ENCODE measurements at regions not wholly inside any gene's neighbourhood (a gene's known extent, or its start where the extent isn't known, plus 50 kb on each side); places are given as distances from the start of the nearest gene placed in this dataset.

DNA sequence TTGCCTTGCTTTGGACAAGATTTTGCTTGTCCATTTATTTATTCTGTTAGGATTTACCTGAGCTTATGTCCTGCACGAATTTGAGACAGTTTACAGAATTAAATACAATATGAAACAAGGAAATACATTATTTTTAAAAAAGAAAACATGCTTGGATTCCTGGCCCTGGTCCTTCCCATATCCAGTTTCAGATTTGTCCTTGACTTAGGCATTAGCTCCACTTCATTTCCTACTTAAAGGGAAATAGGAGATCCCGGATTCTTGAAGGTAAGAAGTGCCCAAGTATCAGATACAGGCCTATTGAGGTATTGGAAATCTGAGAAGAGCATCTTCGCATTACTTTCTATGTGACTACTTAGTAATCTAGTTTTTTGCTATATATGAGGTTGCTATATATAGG is 672.0 kb downstream of the SI start:
- no peaks in the 10 kb centered on the region for H3K36me3 ChIP-seq (ENCODE audit: control insufficient read depth in 2 of 2, extremely low read depth in 1 of 2, insufficient read depth in 2 of 2, low read length in 2 of 2)
- DNase-seq (ENCODE audit: low read depth, low spot score) (no peak), FAIRE-seq (no peak)
- H2AFZ ChIP-seq (ENCODE audit: low read depth, low read length) = no peak overlapping the region
- BruUV-seq (replicated peaks) = no TSS peak
- TF ChIP-seq POLR2AphosphoS5 (IDR thresholded peaks at IDR 0.05; ENCODE audit: insufficient read depth, low read depth, low read length) (no peak), FOS (IDR thresholded peaks at IDR 0.05; ENCODE audit: borderline replicate concordance, insufficient read depth, low read length) (no peak), MYC (IDR thresholded peaks at IDR 0.05; ENCODE audit: low read depth, low read length) (no peak), CTCF (IDR thresholded peaks at IDR 0.05; ENCODE audit: extremely low read depth in 1 of 2, insufficient read depth in 1 of 2, low read depth in 1 of 2, low read length in 2 of 2) (no peak), MAX (IDR thresholded peaks at IDR 0.05; ENCODE audit: insufficient read depth, insufficient read length) (no peak), JUN (IDR thresholded peaks at IDR 0.05; ENCODE audit: borderline replicate concordance, insufficient read depth, insufficient read length, low read depth) (no peak), EZH2 (IDR thresholded peaks at IDR 0.05; ENCODE audit: borderline replicate concordance, low read depth, low read length, severe bottlenecking) (no peak), GATA2 (IDR thresholded peaks at IDR 0.05; ENCODE audit: insufficient read depth, insufficient read length, low read depth, low read length) (no peak), POLR2A (IDR thresholded peaks at IDR 0.05; ENCODE audit: low read depth, low read length) (no peak)
- no peaks in the 10 kb centered on the region for H3K79me2 ChIP-seq (ENCODE audit: control insufficient read depth, insufficient read depth, low read length)
- ChIA-PET CTCF (no interaction called here), POLR2A (no interaction called here)
- intact Hi-C loops (cut with micrococcal nuclease) (no loop called here), dilution Hi-C loops (cut with MboI; ENCODE audit: extremely low pct_ligation_motif_present, low sequenced_read_pairs) (no loop called here)
- no peaks in the 10 kb centered on the region for H3K4me1 ChIP-seq (ENCODE audit: control insufficient read depth, extremely low read depth, insufficient read depth, low read length)
- no peaks in the 10 kb centered on the region for H3K9me1 ChIP-seq (replicated peaks; ENCODE audit: control insufficient read depth, extremely low read depth, insufficient read depth, low read length)
- no peaks in the 10 kb centered on the region for H4K20me1 ChIP-seq (replicated peaks; ENCODE audit: control insufficient read depth, extremely low read depth, insufficient read depth, low read length)
- no peak overlapping the region for H3K4me3 ChIP-seq (replicated peaks in 1 of 3; ENCODE audit: insufficient read depth in 1 of 3, low read depth in 1 of 3, low read length in 3 of 3)
- H3K4me2 ChIP-seq (ENCODE audit: insufficient read depth, low read length) = no peak overlapping the region
- H3K9ac ChIP-seq (replicated peaks; ENCODE audit: extremely low read depth, insufficient read depth, low read length) = no peak overlapping the region
- peaks cover 2% of the 10 kb centered on the region for H3K9me3 ChIP-seq (replicated peaks; ENCODE audit: control insufficient read depth, insufficient read depth, low read length)
- H3K27me3 ChIP-seq (ENCODE audit: control insufficient read depth in 2 of 2, insufficient read depth in 2 of 2, low read length in 2 of 2) = no peaks in the 10 kb centered on the region
- H3K27ac ChIP-seq (ENCODE audit: insufficient read depth, low read depth, low read length) = no peak overlapping the region

Measured in endothelial cell of umbilical vein (primary cell).